CD4-positive, alpha-beta T cell (primary cell): ENCODE measurements at regions not wholly inside any gene's neighbourhood (a gene's known extent, or its start where the extent isn't known, plus 50 kb on each side); places are given as distances from the start of the nearest gene placed in this dataset.

Experiments
- ATAC-seq: fragments of 200-7000 bp; cut with Tn5 transposase; one replicate; pipeline ENCODE4 v1.10.0; 2022; ENCODE audit warnings: mild to moderate bottlenecking; ENCODE audit not compliant: poor library complexity
- CTCF ChIA-PET: fragments of 350-600 bp; sonication (Branson Sonifier 250); formaldehyde crosslinking; loops from one replicate; lab custom pipeline; 2021; ENCODE audit warnings: antibody characterized with exemption, inconsistent platforms; lab: Charles Lee
- POLR2A ChIA-PET: fragments of 350-600 bp; sonication (Branson Sonifier 250); formaldehyde crosslinking; loops from one replicate; lab custom pipeline; 2021; ENCODE audit warnings: antibody characterized with exemption, inconsistent platforms; lab: Charles Lee
- DNase-seq, 14 experiments: peaks; one replicate each; pipeline ENCODE4 v3.0.0-alpha.2; 2013 to 2020; ENCODE audit warnings: mixed read lengths in 2 of 14
- H3K27ac ChIP-seq, 2 donors: one replicate each; pipeline versions ENCODE4 v1.5.1 to v1.7.0; 2013; ENCODE audit warnings: low read length in 2 of 2, low read depth in 1 of 2, mild to moderate bottlenecking in 1 of 2
- H3K27me3 ChIP-seq, 2 experiments: 1 replicate in 1 of 2; 2 replicates in 1 of 2; pipeline versions ENCODE4 v1.6.1 to v1.7.0; 2013; ENCODE audit warnings: low read length in 2 of 2, control low read depth in 1 of 2, mild to moderate bottlenecking in 1 of 2, moderate library complexity in 1 of 2; ENCODE audit not compliant: insufficient read depth in 2 of 2, control insufficient read depth in 1 of 2
- H3K36me3 ChIP-seq: one replicate; pipeline ENCODE4 v1.6.1; 2013; ENCODE audit warnings: low read length, control low read depth; ENCODE audit not compliant: insufficient read depth
- H3K4me1 ChIP-seq: one replicate; pipeline ENCODE4 v1.6.1; 2013; ENCODE audit warnings: low read length, control low read depth; ENCODE audit not compliant: insufficient read depth
- H3K4me3 ChIP-seq: one replicate; pipeline ENCODE4 v1.5.1; 2013; ENCODE audit warnings: mild to moderate bottlenecking, low read length, moderate library complexity
- H3K9me3 ChIP-seq, 2 experiments: 1 replicate in 1 of 2; 2 replicates in 1 of 2; pipeline versions ENCODE4 v1.6.1 to v1.7.0; 2013; ENCODE audit warnings: low read length in 2 of 2, mild to moderate bottlenecking in 2 of 2, control low read depth in 1 of 2, moderate library complexity in 1 of 2; ENCODE audit not compliant: control insufficient read depth in 1 of 2, insufficient read depth in 1 of 2
- H3K27ac Mint-ChIP-seq: one replicate; pipeline ENCODE4 v1.8.0; 2020; ENCODE audit warnings: mixed read lengths
- H3K27me3 Mint-ChIP-seq: one replicate; pipeline ENCODE4 v1.8.0; 2021; ENCODE audit warnings: mixed read lengths
- H3K36me3 Mint-ChIP-seq: one replicate; pipeline ENCODE4 v1.8.0; 2021; ENCODE audit warnings: low read depth, mixed read lengths
- H3K4me1 Mint-ChIP-seq: one replicate; pipeline ENCODE4 v1.8.0; 2021; ENCODE audit warnings: low read depth, mixed read lengths
- H3K4me3 Mint-ChIP-seq: one replicate; pipeline ENCODE4 v1.8.0; 2020; ENCODE audit warnings: mild to moderate bottlenecking, mixed read lengths
- H3K9me3 Mint-ChIP-seq: one replicate; pipeline ENCODE4 v1.8.0; 2020; ENCODE audit warnings: mixed read lengths
- CTCF ChIP-seq: fragments of 200-600 bp; IDR thresholded peaks from one replicate; pipeline ENCODE4 v1.8.0; 2022; ENCODE audit warnings: antibody characterized with exemption, mild to moderate bottlenecking
- intact Hi-C, 2 experiments: fragments of 100-400 bp; cut with DNase I in 1 of 2; cut with micrococcal nuclease in 1 of 2; formaldehyde crosslinking; loops; one replicate each; pipeline versions ENCODE4 v1.15.1 to v1.9.0; 2023 to 2025; cut with DNase I, micrococcal nuclease

GRCh38 chr15:100729461-100729860 lies 127.1 kb downstream of the ASB7 start:
- peaks cover 0 to 4% of the 10 kb centered on the region in 2 experiments for H3K27me3 ChIP-seq
- no peak for TF ChIP-seq CTCF
- intact Hi-C loops: no loop called here
- H3K4me3 ChIP-seq: no peak overlapping the region
- no peak overlapping the region for H3K27ac ChIP-seq
- no peaks in the 10 kb centered on the region for H3K9me3 ChIP-seq
- Mint-ChIP-seq H3K27me3 (no peaks in the 10 kb centered on the region), H3K4me3 (no peak overlapping the region), H3K9me3 (no peaks in the 10 kb centered on the region), H3K4me1 (no peaks in the 10 kb centered on the region), H3K27ac (no peak overlapping the region), H3K36me3 (no peaks in the 10 kb centered on the region)
- DNase-seq (no peak), ATAC-seq (no peak)
- no peaks in the 10 kb centered on the region for H3K4me1 ChIP-seq
- H3K36me3 ChIP-seq: no peaks in the 10 kb centered on the region
- POLR2A ChIA-PET: no interaction called here
- CTCF ChIA-PET: no interaction called here

- no peak for DNase-seq
Measured at GRCh38 chr15:100730129-100730528, 127.7 kb downstream of the ASB7 start.

GRCh38 chr15:100730655-100731266 lies 128.4 kb downstream of the ASB7 start:
- Mint-ChIP-seq H3K27ac (no peak overlapping the region), H3K4me3 (no peak overlapping the region), H3K36me3 (no peaks in the 10 kb centered on the region), H3K9me3 (no peaks in the 10 kb centered on the region), H3K4me1 (no peaks in the 10 kb centered on the region), H3K27me3 (no peaks in the 10 kb centered on the region)
- ATAC-seq: no peak
- Histone ChIP-seq H3K4me3 (no peak overlapping the region), H3K27me3 (peaks cover 0 to under 1% of the 10 kb centered on the region in 2 experiments), H3K27ac (no peak overlapping the region), H3K4me1 (no peaks in the 10 kb centered on the region), H3K9me3 (no peaks in the 10 kb centered on the region), H3K36me3 (no peaks in the 10 kb centered on the region)
- intact Hi-C loops: no loop called here
- POLR2A ChIA-PET: no interaction called here
- CTCF ChIA-PET: no interaction called here
- no peak for TF ChIP-seq CTCF
- no peak for DNase-seq

More at GRCh38 chr15:100730129-100730528, 127.7 kb downstream of the ASB7 start:
- Histone ChIP-seq H3K27ac (no peak overlapping the region), H3K36me3 (no peaks in the 10 kb centered on the region), H3K27me3 (peaks cover 0 to 4% of the 10 kb centered on the region in 2 experiments), H3K4me3 (no peak overlapping the region), H3K4me1 (no peaks in the 10 kb centered on the region), H3K9me3 (no peaks in the 10 kb centered on the region)
- no peak overlapping the region for H3K27ac Mint-ChIP-seq
- ATAC-seq: no peak
- H3K36me3 Mint-ChIP-seq: no peaks in the 10 kb centered on the region
- ChIA-PET CTCF (no interaction called here), POLR2A (no interaction called here)
- no peaks in the 10 kb centered on the region for H3K9me3 Mint-ChIP-seq
- H3K4me1 Mint-ChIP-seq: no peaks in the 10 kb centered on the region
- H3K27me3 Mint-ChIP-seq: no peaks in the 10 kb centered on the region
- H3K4me3 Mint-ChIP-seq: no peak overlapping the region
- no peak for TF ChIP-seq CTCF
- intact Hi-C loops: no loop called here
